K562 (cell line): ENCODE measurements at regions not wholly inside any gene's neighbourhood (a gene's known extent, or its start where the extent isn't known, plus 50 kb on each side); places are given as distances from the start of the nearest gene placed in this dataset.

Experiments used
- ATAC-seq: fragments of 200-7000 bp; cut with Tn5 transposase; 3 replicates; pipeline ENCODE4 v1.9.1; 2020; ENCODE audit warnings: moderate library complexity
- BruUV-seq: library from RNA; stranded (reverse); fragments of 400-500 nt; replicated peaks from 2 replicates; lab custom pipeline; 2021; lab: Mats Ljungman, UMichigan
- CTCF ChIA-PET: fragments of 300-600 bp; formaldehyde crosslinking; extraction: SDS; loops from one replicate; lab custom pipeline; 2021; ENCODE audit warnings: low intra/inter-chr PET ratio; lab: Yijun Ruan, JAX
- POLR2A ChIA-PET: fragments of 300-600, 350-650 bp; sonication (Branson Sonifier 250); formaldehyde crosslinking; extraction: SDS; loops from one replicate; lab custom pipeline; 2021; ENCODE audit warnings: antibody characterized with exemption, inconsistent platforms; lab: Yijun Ruan, JAX
- DNase-seq, 4 experiments: peaks; one replicate each; pipeline versions ENCODE4 v3.0.0 to v3.0.0-alpha.2; 2011 to 2018; ENCODE audit warnings: low spot score in 3 of 4, mixed read lengths in 3 of 4; ENCODE audit errors: extremely low read depth in 1 of 4
- FAIRE-seq: peaks from 2 replicates; lab custom pipeline; 2011; peaks lifted over from hg19 to GRCh38; lab: Jason Lieb, UNC
- H2AFZ ChIP-seq: 2 replicates; pipeline ENCODE4 v1.6.0; 2011; ENCODE audit warnings: low read depth, low read length, control low read depth, inconsistent platforms
- H3K27ac ChIP-seq: fragments of 200-600 bp; 3 replicates; pipeline ENCODE4 v1.8.0; 2011; ENCODE audit warnings: low read depth, mild to moderate bottlenecking, control low read depth, inconsistent platforms, low read length, moderate library complexity, mixed read lengths; ENCODE audit errors: extremely low read depth
- H3K27me3 ChIP-seq, 2 experiments: fragments of 300-600 bp in 1 of 2; 2 replicates in 1 of 2; 3 replicates in 1 of 2; pipeline versions ENCODE4 v1.6.0 to v1.8.0; 2011; ENCODE audit warnings: inconsistent platforms in 2 of 2, low read length in 2 of 2, mild to moderate bottlenecking in 1 of 2, mixed read lengths in 1 of 2, moderate library complexity in 1 of 2; ENCODE audit not compliant: control insufficient read depth in 2 of 2, insufficient read depth in 2 of 2
- H3K36me3 ChIP-seq: fragments of 300-600 bp; 3 replicates; pipeline ENCODE4 v1.8.0; 2011; ENCODE audit warnings: mild to moderate bottlenecking, low read length, inconsistent platforms; ENCODE audit not compliant: control insufficient read depth, insufficient read depth
- H3K4me1 ChIP-seq, 2 experiments: fragments of 200-600 bp in 1 of 2; replicated peaks in 1 of 2; 2 replicates in 1 of 2; 3 replicates in 1 of 2; pipeline versions ENCODE4 v1.5.1 to v1.8.0; 2011; ENCODE audit warnings: inconsistent platforms in 2 of 2, low read length in 2 of 2, mild to moderate bottlenecking in 1 of 2, mixed read lengths in 1 of 2, moderate library complexity in 1 of 2; ENCODE audit not compliant: control insufficient read depth in 2 of 2, insufficient read depth in 2 of 2
- H3K4me2 ChIP-seq: 2 replicates; pipeline ENCODE4 v1.6.1; 2011; ENCODE audit warnings: low read length, control low read depth, inconsistent platforms, mixed read lengths; ENCODE audit not compliant: insufficient read depth
- H3K4me3 ChIP-seq: fragments of 200-600 bp; sonication (generic), shearing (Covaris generic); 2 replicates; pipeline ENCODE4 v1.5.1; 2016; ENCODE audit warnings: control low read depth, inconsistent platforms
- H3K79me2 ChIP-seq: fragments of 200-600 bp; 3 replicates; pipeline ENCODE4 v1.8.0; 2011; ENCODE audit warnings: low read length, inconsistent platforms; ENCODE audit not compliant: control insufficient read depth, insufficient read depth
- H3K9ac ChIP-seq, 2 experiments: 2 replicates each; pipeline versions ENCODE4 v1.6.0 to v1.6.1; 2011; ENCODE audit warnings: low read depth in 2 of 2, low read length in 2 of 2, control low read depth in 1 of 2, inconsistent platforms in 1 of 2, mild to moderate bottlenecking in 1 of 2, mixed read lengths in 1 of 2; ENCODE audit not compliant: insufficient read depth in 1 of 2
- H3K9me1 ChIP-seq: one replicate; pipeline ENCODE4 v1.6.0; 2011; ENCODE audit warnings: inconsistent platforms, mild to moderate bottlenecking, low read length, moderate library complexity; ENCODE audit not compliant: control insufficient read depth, insufficient read depth
- H3K9me3 ChIP-seq: replicated peaks from 2 replicates; pipeline ENCODE4 v1.5.1; 2011; ENCODE audit warnings: low read depth, low read length, inconsistent platforms; ENCODE audit not compliant: control insufficient read depth, insufficient read depth
- H4K20me1 ChIP-seq: replicated peaks from 2 replicates; pipeline ENCODE4 v1.6.1; 2011; ENCODE audit warnings: low read length, inconsistent platforms, mixed read lengths; ENCODE audit not compliant: control insufficient read depth, insufficient read depth
- CBFA2T3 ChIP-seq: fragments of 450-650 bp; IDR thresholded peaks from 2 replicates; pipeline ENCODE4 v1.6.1; 2017
- SPI1 ChIP-seq: IDR thresholded peaks from 2 replicates; pipeline ENCODE4 v1.6.1; 2011; ENCODE audit warnings: low read depth, low read length, control low read depth, borderline replicate concordance
- TCF3 ChIP-seq: sonication (generic); formaldehyde crosslinking; IDR thresholded peaks from 2 replicates; pipeline ENCODE4 v1.4.0; 2020; ENCODE audit warnings: mild to moderate bottlenecking, missing genetic modification reagents
- WGBS: fragments of 100-300 bp; shearing (Covaris generic); methylation state at CpG from one replicate; pipeline ENCODE4 v1.1.6; 2016; ENCODE audit warnings: low coverage, mixed read lengths; ENCODE audit not compliant: insufficient coverage; ENCODE audit errors: missing lambda C conversion rate; 5-methylcytosine and 5-hydroxymethylcytosine counted together
- in situ Hi-C: fragments of 300-500 bp; cut with MboI; formaldehyde crosslinking; loops from 4 replicates; pipeline ENCODE4 v1.15.0; 2018; ENCODE audit warnings: inconsistent platforms, mixed read lengths
- intact Hi-C: fragments of 100-400 bp; cut with micrococcal nuclease; formaldehyde crosslinking; loops from 2 replicates; pipeline ENCODE4 v1.14.2; 2022
- TF ChIP-seq, protein P1 (sequence below): IDR thresholded peaks from 3 replicates; pipeline ENCODE4 v1.6.1; 2011; ENCODE audit warnings: borderline replicate concordance, mild to moderate bottlenecking, moderate library complexity; ENCODE audit not compliant: insufficient read length; ENCODE audit errors: extremely low read depth

GRCh38 chr5:88374391-88374790 is 105.7 kb upstream of the TMEM161B start:
- no peak overlapping the region for H3K27ac ChIP-seq
- FAIRE-seq = no peak
- H3K27me3 ChIP-seq = no peaks in the 10 kb centered on the region
- BruUV-seq = no TSS peak
- no peak overlapping the region for H2AFZ ChIP-seq
- H3K4me1 ChIP-seq = peaks cover 0 to 6% of the 10 kb centered on the region in 2 experiments; a peak in 1 of 5 replicates
- 13% methylated on average over 2 of the region's 2 CpGs for WGBS
- no peak overlapping the region for H3K4me3 ChIP-seq
- H3K79me2 ChIP-seq = no peaks in the 10 kb centered on the region
- ChIA-PET CTCF (no interaction called here), POLR2A (interaction anchor here (1.5 kb wide), 1 partner anchor 9 kb away, joined by 5 read pairs; no protein-coding TSS in a partner anchor)
- TF ChIP-seq TCF3 (CRISPR knock-in tag) (peak; percentile 41), SPI1 (peak; percentile 13; the same call in 1 of the 2 replicates), CBFA2T3 (peak; percentile 30; the same call in 1 of the 2 replicates)
- TF ChIP-seq, protein P1, sequence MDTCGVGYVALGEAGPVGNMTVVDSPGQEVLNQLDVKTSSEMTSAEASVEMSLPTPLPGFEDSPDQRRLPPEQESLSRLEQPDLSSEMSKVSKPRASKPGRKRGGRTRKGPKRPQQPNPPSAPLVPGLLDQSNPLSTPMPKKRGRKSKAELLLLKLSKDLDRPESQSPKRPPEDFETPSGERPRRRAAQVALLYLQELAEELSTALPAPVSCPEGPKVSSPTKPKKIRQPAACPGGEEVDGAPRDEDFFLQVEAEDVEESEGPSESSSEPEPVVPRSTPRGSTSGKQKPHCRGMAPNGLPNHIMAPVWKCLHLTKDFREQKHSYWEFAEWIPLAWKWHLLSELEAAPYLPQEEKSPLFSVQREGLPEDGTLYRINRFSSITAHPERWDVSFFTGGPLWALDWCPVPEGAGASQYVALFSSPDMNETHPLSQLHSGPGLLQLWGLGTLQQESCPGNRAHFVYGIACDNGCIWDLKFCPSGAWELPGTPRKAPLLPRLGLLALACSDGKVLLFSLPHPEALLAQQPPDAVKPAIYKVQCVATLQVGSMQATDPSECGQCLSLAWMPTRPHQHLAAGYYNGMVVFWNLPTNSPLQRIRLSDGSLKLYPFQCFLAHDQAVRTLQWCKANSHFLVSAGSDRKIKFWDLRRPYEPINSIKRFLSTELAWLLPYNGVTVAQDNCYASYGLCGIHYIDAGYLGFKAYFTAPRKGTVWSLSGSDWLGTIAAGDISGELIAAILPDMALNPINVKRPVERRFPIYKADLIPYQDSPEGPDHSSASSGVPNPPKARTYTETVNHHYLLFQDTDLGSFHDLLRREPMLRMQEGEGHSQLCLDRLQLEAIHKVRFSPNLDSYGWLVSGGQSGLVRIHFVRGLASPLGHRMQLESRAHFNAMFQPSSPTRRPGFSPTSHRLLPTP = no peak
- no peak overlapping the region for H3K4me2 ChIP-seq
- H3K9me1 ChIP-seq = no peaks in the 10 kb centered on the region
- no peaks in the 10 kb centered on the region; the same call in 1 of the 2 replicates for H3K9me3 ChIP-seq
- H3K9ac ChIP-seq = no peak overlapping the region
- intact Hi-C loops (loop anchor here (10.0 kb wide), 1 partner anchor 230 kb away; no protein-coding TSS in a partner anchor), in situ Hi-C loops (no loop called here)
- DNase-seq = no peak
- H3K36me3 ChIP-seq = no peaks in the 10 kb centered on the region
- no peak for ATAC-seq
- no peaks in the 10 kb centered on the region for H4K20me1 ChIP-seq
